Trophoblast cell (in vitro differentiated cells and primary cell): ENCODE measurements at regions not wholly inside any gene's neighbourhood (a gene's known extent, or its start where the extent isn't known, plus 50 kb on each side); places are given as distances from the start of the nearest gene placed in this dataset.

Source experiments
- DNase-seq, 2 donors: peaks; one replicate each; pipeline ENCODE4 v3.0.0-alpha.2; 2016
- H2AFZ ChIP-seq: 2 replicates; pipeline ENCODE4 v1.6.1; 2013; ENCODE audit warnings: low read length, moderate library complexity, mild to moderate bottlenecking; ENCODE audit not compliant: insufficient read depth, poor library complexity
- H2AK5ac ChIP-seq: 2 replicates; pipeline ENCODE4 v1.6.1; 2013; ENCODE audit warnings: mild to moderate bottlenecking, low read length
- H2BK120ac ChIP-seq: 2 replicates; pipeline ENCODE4 v1.6.1; 2013; ENCODE audit warnings: low read length, mild to moderate bottlenecking, moderate library complexity; ENCODE audit not compliant: insufficient read depth, poor library complexity
- H2BK12ac ChIP-seq: 2 replicates; pipeline ENCODE4 v1.6.1; 2013; ENCODE audit warnings: mild to moderate bottlenecking, low read length, moderate library complexity
- H2BK5ac ChIP-seq: 2 replicates; pipeline ENCODE4 v1.6.1; 2013; ENCODE audit warnings: low read length, low read depth, moderate library complexity, mild to moderate bottlenecking; ENCODE audit not compliant: poor library complexity
- H3K14ac ChIP-seq: 2 replicates; pipeline ENCODE4 v1.6.1; 2013; ENCODE audit warnings: mild to moderate bottlenecking, low read length
- H3K18ac ChIP-seq: 2 replicates; pipeline ENCODE4 v1.6.1; 2013; ENCODE audit warnings: mild to moderate bottlenecking, low read length
- H3K23ac ChIP-seq: 2 replicates; pipeline ENCODE4 v1.6.1; 2013; ENCODE audit warnings: low read length
- H3K27ac ChIP-seq: 2 replicates; pipeline ENCODE4 v1.5.1; 2013; ENCODE audit warnings: low read depth, mild to moderate bottlenecking, inconsistent platforms, low read length, moderate library complexity
- H3K27me3 ChIP-seq: 2 replicates; pipeline ENCODE4 v1.6.1; 2013; ENCODE audit warnings: inconsistent platforms, mild to moderate bottlenecking, low read length, moderate library complexity; ENCODE audit not compliant: insufficient read depth
- H3K36me3 ChIP-seq, 2 experiments: 1 replicate in 1 of 2; 2 replicates in 1 of 2; pipeline ENCODE4 v1.6.1; 2013; ENCODE audit warnings: low read length in 2 of 2, mild to moderate bottlenecking in 2 of 2, moderate library complexity in 1 of 2; ENCODE audit not compliant: insufficient read depth in 2 of 2, control insufficient read depth in 1 of 2
- H3K4ac ChIP-seq: 2 replicates; pipeline ENCODE4 v1.6.1; 2013; ENCODE audit warnings: low read depth, mild to moderate bottlenecking, low read length, moderate library complexity
- H3K4me1 ChIP-seq, 2 experiments: 1 replicate in 1 of 2; 2 replicates in 1 of 2; pipeline ENCODE4 v1.6.1; 2013; ENCODE audit warnings: low read length in 2 of 2, mild to moderate bottlenecking in 2 of 2, moderate library complexity in 1 of 2; ENCODE audit not compliant: insufficient read depth in 2 of 2, control insufficient read depth in 1 of 2
- H3K4me2 ChIP-seq: 2 replicates; pipeline ENCODE4 v1.6.1; 2013; ENCODE audit warnings: inconsistent platforms, mild to moderate bottlenecking, low read length, moderate library complexity
- H3K4me3 ChIP-seq: 2 replicates; pipeline ENCODE4 v1.5.1; 2013; ENCODE audit warnings: mild to moderate bottlenecking, low read depth, low read length, inconsistent platforms
- H3K79me1 ChIP-seq: one replicate; pipeline ENCODE4 v1.6.1; 2013; ENCODE audit warnings: low read length
- H3K79me2 ChIP-seq: 2 replicates; pipeline ENCODE4 v1.6.1; 2013; ENCODE audit warnings: low read length, mild to moderate bottlenecking; ENCODE audit not compliant: control insufficient read depth, insufficient read depth, poor library complexity
- H3K9ac ChIP-seq: 2 replicates; pipeline ENCODE4 v1.6.1; 2013; ENCODE audit warnings: mild to moderate bottlenecking, low read length
- H3K9me3 ChIP-seq: 2 replicates; pipeline ENCODE4 v1.6.1; 2013; ENCODE audit warnings: low read depth, mild to moderate bottlenecking, control low read depth, inconsistent platforms, low read length; ENCODE audit not compliant: insufficient read depth
- H4K12ac ChIP-seq: 2 replicates; pipeline ENCODE4 v1.6.1; 2013; ENCODE audit warnings: low read depth, mild to moderate bottlenecking, low read length, moderate library complexity
- H4K8ac ChIP-seq: 2 replicates; pipeline ENCODE4 v1.6.1; 2013; ENCODE audit warnings: low read depth, mild to moderate bottlenecking, low read length, moderate library complexity
- H4K91ac ChIP-seq: one replicate; pipeline ENCODE4 v1.6.1; 2013; ENCODE audit warnings: low read depth, mild to moderate bottlenecking, low read length, moderate library complexity
- whole genome bisulfite sequencing: extraction: QIAGEN DNeasy Blood & Tissue Kit; methylation state at CpG from one replicate; pipeline ENCODE4 v1.1.7; 2013; ENCODE audit warnings: missing lambda C conversion rate; ENCODE audit not compliant: insufficient read length, insufficient coverage; ENCODE audit errors: extremely low coverage; 5-methylcytosine and 5-hydroxymethylcytosine counted together

- no peaks in the 10 kb centered on the region for H3K36me3 ChIP-seq
- no peak overlapping the region for H2BK12ac ChIP-seq
- H2BK5ac ChIP-seq = no peak overlapping the region
- H3K4ac ChIP-seq = no peak overlapping the region
- no peak overlapping the region for H3K4me2 ChIP-seq
- H3K14ac ChIP-seq = no peak overlapping the region
- no peak overlapping the region for H2AK5ac ChIP-seq
- no peaks in the 10 kb centered on the region for H3K4me1 ChIP-seq
- WGBS = no CpG with 5 or more reads among the region's 2 CpGs
- H3K27ac ChIP-seq = no peak overlapping the region
- H2BK120ac ChIP-seq = no peak overlapping the region
- no peak for DNase-seq
- H2AFZ ChIP-seq = no peak overlapping the region
- H4K91ac ChIP-seq = no peak overlapping the region
- H4K12ac ChIP-seq = no peak overlapping the region
- no peak overlapping the region for H3K18ac ChIP-seq
- no peaks in the 10 kb centered on the region for H3K27me3 ChIP-seq
- H3K79me2 ChIP-seq = no peaks in the 10 kb centered on the region
- no peak overlapping the region for H3K9ac ChIP-seq
- H4K8ac ChIP-seq = no peak overlapping the region
- H3K23ac ChIP-seq = no peak overlapping the region
- no peaks in the 10 kb centered on the region for H3K79me1 ChIP-seq
- no peak overlapping the region for H3K4me3 ChIP-seq
- peaks cover 7% of the 10 kb centered on the region for H3K9me3 ChIP-seq
Observed at GRCh38 chr6:159418997-159419396, 249.8 kb downstream of the FNDC1 start.

- no CpG with 5 or more reads among the region's 4 CpGs for WGBS
- H3K79me2 ChIP-seq = no peaks in the 10 kb centered on the region
- no peak overlapping the region for H3K18ac ChIP-seq
- H3K27me3 ChIP-seq = no peaks in the 10 kb centered on the region
- no peak overlapping the region for H3K4me3 ChIP-seq
- H2BK12ac ChIP-seq = no peak overlapping the region
- no peak overlapping the region for H4K12ac ChIP-seq
- H3K9me3 ChIP-seq = peaks cover 7% of the 10 kb centered on the region
- H4K91ac ChIP-seq = no peak overlapping the region
- no peaks in the 10 kb centered on the region for H3K79me1 ChIP-seq
- H3K4me2 ChIP-seq = no peak overlapping the region
- no peaks in the 10 kb centered on the region for H3K36me3 ChIP-seq
- no peak for DNase-seq
- no peak overlapping the region for H3K9ac ChIP-seq
- H4K8ac ChIP-seq = no peak overlapping the region
- H2AFZ ChIP-seq = no peak overlapping the region
- no peak overlapping the region for H3K23ac ChIP-seq
- no peak overlapping the region for H3K27ac ChIP-seq
- no peaks in the 10 kb centered on the region for H3K4me1 ChIP-seq
- H3K4ac ChIP-seq = no peak overlapping the region
- no peak overlapping the region for H2BK120ac ChIP-seq
- no peak overlapping the region for H3K14ac ChIP-seq
- no peak overlapping the region for H2AK5ac ChIP-seq
- no peak overlapping the region for H2BK5ac ChIP-seq
Observed at GRCh38 chr6:159416891-159417560, 247.8 kb downstream of the FNDC1 start.

GRCh38 chr6:159415540-159415939 lies 246.3 kb downstream of the FNDC1 start:
- no peak overlapping the region for H4K8ac ChIP-seq
- H3K4ac ChIP-seq = no peak overlapping the region
- H3K9me3 ChIP-seq = peaks cover 4% of the 10 kb centered on the region
- H3K79me1 ChIP-seq = no peaks in the 10 kb centered on the region
- no peak overlapping the region for H3K18ac ChIP-seq
- H4K91ac ChIP-seq = no peak overlapping the region
- H2BK12ac ChIP-seq = no peak overlapping the region
- no peak overlapping the region for H2AK5ac ChIP-seq
- no peak overlapping the region for H4K12ac ChIP-seq
- H3K4me1 ChIP-seq = no peaks in the 10 kb centered on the region
- no peak overlapping the region for H3K9ac ChIP-seq
- no peak overlapping the region for H3K27ac ChIP-seq
- H2BK120ac ChIP-seq = no peak overlapping the region
- no peak overlapping the region for H3K4me3 ChIP-seq
- no peak overlapping the region for H3K23ac ChIP-seq
- no peaks in the 10 kb centered on the region for H3K79me2 ChIP-seq
- H3K36me3 ChIP-seq = no peaks in the 10 kb centered on the region
- no peaks in the 10 kb centered on the region for H3K27me3 ChIP-seq
- H2AFZ ChIP-seq = no peak overlapping the region
- H2BK5ac ChIP-seq = no peak overlapping the region
- H3K14ac ChIP-seq = no peak overlapping the region
- no CpG with 5 or more reads among the region's 2 CpGs for WGBS
- no peak for DNase-seq
- H3K4me2 ChIP-seq = no peak overlapping the region

- no peak overlapping the region for H3K9ac ChIP-seq
- H3K14ac ChIP-seq = no peak overlapping the region
- no peak overlapping the region for H2BK5ac ChIP-seq
- no peak overlapping the region for H2AK5ac ChIP-seq
- H3K18ac ChIP-seq = no peak overlapping the region
- H3K79me1 ChIP-seq = no peaks in the 10 kb centered on the region
- no peak for DNase-seq
- no peak overlapping the region for H4K91ac ChIP-seq
- H4K12ac ChIP-seq = no peak overlapping the region
- no peak overlapping the region for H2AFZ ChIP-seq
- H3K27me3 ChIP-seq = no peaks in the 10 kb centered on the region
- H3K79me2 ChIP-seq = no peaks in the 10 kb centered on the region
- H2BK12ac ChIP-seq = no peak overlapping the region
- H3K4me1 ChIP-seq = no peaks in the 10 kb centered on the region
- H3K23ac ChIP-seq = no peak overlapping the region
- H3K4me2 ChIP-seq = no peak overlapping the region
- H4K8ac ChIP-seq = no peak overlapping the region
- H3K27ac ChIP-seq = no peak overlapping the region
- H3K36me3 ChIP-seq = no peaks in the 10 kb centered on the region
- no peak overlapping the region for H3K4me3 ChIP-seq
- peaks cover 2% of the 10 kb centered on the region for H3K9me3 ChIP-seq
- no peak overlapping the region for H2BK120ac ChIP-seq
- no peak overlapping the region for H3K4ac ChIP-seq
- WGBS = no CpG with 5 or more reads among the region's 2 CpGs
Observed at GRCh38 chr6:159414711-159415110, 245.5 kb downstream of the FNDC1 start.
